Upper lobe of left lung (tissue), 4 donors: ENCODE measurements at regions not wholly inside any gene's neighbourhood (a gene's known extent, or its start where the extent isn't known, plus 50 kb on each side); places are given as distances from the start of the nearest gene placed in this dataset.

Experiments
- CTCF ChIP-seq, 6 experiments: fragments of 450-650 bp in 4 of 6; fragments of 200-600 bp in 2 of 6; sonication (generic) in 2 of 6; IDR thresholded peaks; one replicate each; pipeline ENCODE4 v1.5.1; 2016 to 2019; ENCODE audit warnings: antibody characterized with exemption in 6 of 6
- EP300 ChIP-seq, 4 donors: sonication (generic); formaldehyde crosslinking; IDR thresholded peaks; one replicate each; pipeline ENCODE4 v1.5.1; 2017; ENCODE audit warnings: antibody characterized with exemption in 4 of 4, control low read depth in 2 of 4
- POLR2A ChIP-seq, 4 donors: fragments of 450-650 bp; IDR thresholded peaks; one replicate each; pipeline ENCODE4 v1.5.1; 2016 to 2017; ENCODE audit warnings: antibody characterized with exemption in 4 of 4, mild to moderate bottlenecking in 2 of 4
- POLR2AphosphoS5 ChIP-seq, 2 donors: sonication (generic); formaldehyde crosslinking; IDR thresholded peaks; one replicate each; pipeline ENCODE4 v1.5.1; 2017; ENCODE audit warnings: antibody characterized with exemption in 2 of 2

DNA sequence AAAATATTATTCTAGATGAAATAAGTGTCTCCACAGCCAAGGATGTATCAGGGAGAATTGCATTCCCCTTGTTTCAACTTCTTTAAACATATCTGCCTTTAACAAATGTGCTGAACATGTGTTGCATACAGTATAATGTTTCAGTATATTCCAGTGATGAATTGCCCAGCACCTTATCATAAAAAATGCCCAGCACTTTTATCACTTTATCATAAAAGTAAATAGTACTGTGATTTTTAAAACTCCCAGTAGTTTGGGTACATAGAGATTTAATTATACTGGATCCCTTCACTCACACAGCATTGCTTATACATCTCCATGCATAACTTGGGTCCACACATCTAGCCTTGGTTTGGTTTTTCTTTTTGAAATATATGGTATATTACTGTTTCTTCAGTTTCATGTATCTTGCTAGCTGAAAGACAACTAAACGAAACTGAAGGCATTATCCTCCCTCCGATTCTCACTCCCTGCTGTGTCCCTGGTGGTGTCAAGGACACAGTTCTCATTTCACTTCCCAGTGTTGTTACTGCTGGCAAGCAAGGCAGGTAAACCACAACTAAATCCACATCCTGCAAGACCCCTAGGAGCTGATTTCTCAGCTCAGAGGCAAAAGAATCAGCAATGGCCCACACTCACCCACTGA is 118.2 kb upstream of the SLC44A3 start:
- TF ChIP-seq CTCF (IDR thresholded peaks at IDR 0.05) (no peak), POLR2A (IDR thresholded peaks at IDR 0.05) (no peak), POLR2AphosphoS5 (IDR thresholded peaks at IDR 0.05) (no peak), EP300 (IDR thresholded peaks at IDR 0.05) (no peak)
